ENCODE measurements at regions not wholly inside any gene's neighbourhood (a gene's known extent, or its start where the extent isn't known, plus 50 kb on each side); places are given as distances from the start of the nearest gene placed in this dataset.
"Not testable (repeated sequence)": the region's sequence is repeated elsewhere in the genome, so short reads cannot be mapped to it uniquely, and the experiment has no call there.

DNA sequence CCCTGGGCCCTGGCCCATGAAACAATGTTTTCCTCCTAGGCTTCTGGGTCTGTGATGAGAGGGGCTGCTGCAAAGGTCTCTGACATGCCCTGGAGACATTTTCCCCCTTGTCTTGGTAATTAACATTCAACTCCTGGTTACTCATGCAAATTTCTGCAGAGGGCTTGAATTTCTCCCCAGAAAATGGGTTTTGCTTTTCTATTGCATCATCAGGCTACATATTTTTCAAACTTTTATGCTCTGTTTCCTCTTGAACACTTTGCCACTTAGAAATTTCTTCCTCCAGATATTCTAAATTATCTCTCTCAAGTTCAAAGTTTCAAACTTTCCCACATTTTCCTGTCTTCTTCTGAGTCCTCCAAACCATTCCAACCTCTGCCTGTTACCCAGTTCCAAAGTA lies 98.2 kb upstream of the TCF21 start:
- not testable (repeated sequence) for DNase-seq (ENCODE audit: low read depth in 2 of 2)

DNA sequence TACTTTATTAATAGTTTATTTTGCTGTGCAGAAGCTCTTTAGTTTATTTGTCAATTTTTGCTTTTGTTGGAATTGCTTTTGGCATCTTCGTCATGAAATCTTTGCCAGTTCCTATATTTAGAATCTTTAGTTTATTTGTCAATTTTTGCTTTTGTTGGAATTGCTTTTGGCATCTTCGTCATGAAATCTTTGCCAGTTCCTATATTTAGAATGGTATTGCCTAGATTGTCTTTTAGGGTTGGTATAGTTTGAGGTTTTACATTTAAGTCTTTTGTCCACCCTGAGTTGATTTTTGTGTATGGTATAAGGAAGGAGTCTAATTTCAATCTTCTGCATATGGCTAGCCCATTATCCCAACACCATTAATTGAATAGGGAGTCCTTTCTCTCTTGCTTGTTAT lies 93.9 kb upstream of the TCF21 start:
- not testable (repeated sequence) for DNase-seq (ENCODE audit: low read depth in 2 of 2)

DNA sequence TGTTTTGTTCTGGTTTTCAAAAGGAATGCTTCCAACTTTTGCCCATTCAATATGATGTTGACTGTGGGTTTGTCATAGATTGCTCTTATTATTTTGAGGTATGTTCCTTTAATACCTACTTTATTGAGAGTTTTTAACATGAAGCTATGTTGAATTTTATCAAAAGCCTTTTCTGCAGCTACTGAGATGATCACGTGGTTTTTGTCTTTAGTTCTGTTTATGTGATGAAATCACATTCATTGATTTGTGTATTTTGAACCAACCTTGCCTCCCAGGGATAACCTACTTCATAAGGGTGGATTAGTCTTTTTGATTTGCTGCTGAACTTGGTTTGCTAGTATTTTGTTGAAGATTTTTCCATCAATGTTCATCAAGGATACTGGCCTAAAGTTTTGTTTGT lies 92.7 kb upstream of the TCF21 start:
- no peak for DNase-seq (ENCODE audit: low read depth in 2 of 2)

DNA sequence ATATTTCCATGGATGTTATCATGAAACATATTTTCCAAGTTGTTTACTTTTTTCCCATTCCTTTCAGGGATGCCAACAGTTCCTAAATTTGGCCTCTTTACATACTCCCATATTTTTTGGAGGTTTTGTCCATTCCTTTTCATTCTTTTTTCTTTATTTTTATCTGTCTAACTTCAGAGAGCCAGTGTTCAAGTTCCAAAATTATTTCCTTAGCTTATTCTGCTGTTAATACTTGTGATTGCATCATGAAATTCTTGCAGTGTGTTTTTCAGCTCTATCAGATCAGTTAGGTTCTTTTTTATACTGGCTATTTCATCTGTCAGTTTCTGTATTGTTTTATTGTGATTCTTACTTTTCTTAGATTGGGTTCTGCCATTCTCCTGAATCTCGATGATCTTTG lies 89.9 kb upstream of the TCF21 start:
- no peak for DNase-seq (ENCODE audit: low read depth in 2 of 2)

DNA sequence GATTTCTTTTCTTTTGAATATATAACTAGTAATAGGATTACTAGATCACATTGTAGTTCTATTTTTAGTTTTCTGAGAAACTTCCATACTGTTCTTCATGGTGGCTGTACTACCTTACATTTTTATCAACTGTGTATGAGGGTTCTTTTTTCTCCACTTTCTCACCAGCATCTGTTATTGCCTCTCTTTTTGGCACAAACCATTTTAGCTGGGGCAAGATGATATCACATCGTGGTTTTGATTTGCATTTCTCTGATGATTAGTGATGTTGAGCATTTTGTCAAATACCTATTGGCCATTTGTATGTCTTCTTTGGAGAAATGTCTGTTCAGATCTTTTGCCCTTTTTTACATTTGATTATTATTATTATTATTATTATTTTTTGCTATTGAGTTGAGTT lies 86.1 kb upstream of the TCF21 start:
- no peak for DNase-seq (ENCODE audit: low read depth in 2 of 2)

DNA sequence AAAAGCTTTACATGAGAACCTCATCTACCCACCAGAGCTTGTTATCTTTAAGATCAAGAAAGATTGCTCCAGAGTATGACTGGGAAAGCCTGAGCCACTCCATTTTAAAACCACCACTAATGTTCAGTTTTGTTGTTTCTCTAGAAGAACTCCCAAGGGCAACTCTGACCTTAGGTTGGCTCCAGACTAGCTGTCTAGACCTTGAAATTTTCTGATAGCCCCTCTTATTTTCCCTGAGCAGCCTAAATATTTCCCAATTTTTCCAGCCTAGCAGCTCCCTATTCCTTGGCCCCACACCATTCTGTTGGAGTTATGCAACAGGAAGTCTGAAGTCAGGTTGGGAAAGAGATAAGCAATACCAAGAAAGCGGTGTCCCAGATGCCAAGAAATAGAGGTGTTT lies 84.6 kb upstream of the TCF21 start:
- no peak for DNase-seq (ENCODE audit: low read depth in 2 of 2)

DNA sequence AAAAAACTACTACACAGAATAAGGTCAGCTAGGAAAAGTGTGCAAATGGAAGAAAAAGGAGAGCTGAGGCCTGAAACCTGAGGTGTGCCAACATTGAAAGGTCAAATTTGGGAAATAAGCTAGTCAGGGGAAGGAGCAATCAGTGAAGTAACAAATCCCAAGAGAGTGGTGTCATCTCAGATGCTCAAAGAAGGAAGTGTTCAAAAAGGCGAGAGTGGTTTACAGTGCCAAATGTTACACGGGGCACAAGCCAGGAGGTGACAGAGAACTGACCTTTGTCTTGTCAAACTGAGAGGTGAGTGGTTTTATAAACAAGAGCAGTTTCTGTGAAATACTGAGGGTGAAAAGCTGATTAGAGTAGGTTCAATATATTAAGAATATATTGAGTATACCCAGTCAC lies 83.0 kb upstream of the TCF21 start:
- DNase-seq (ENCODE audit: low read depth in 2 of 2): no peak

DNA sequence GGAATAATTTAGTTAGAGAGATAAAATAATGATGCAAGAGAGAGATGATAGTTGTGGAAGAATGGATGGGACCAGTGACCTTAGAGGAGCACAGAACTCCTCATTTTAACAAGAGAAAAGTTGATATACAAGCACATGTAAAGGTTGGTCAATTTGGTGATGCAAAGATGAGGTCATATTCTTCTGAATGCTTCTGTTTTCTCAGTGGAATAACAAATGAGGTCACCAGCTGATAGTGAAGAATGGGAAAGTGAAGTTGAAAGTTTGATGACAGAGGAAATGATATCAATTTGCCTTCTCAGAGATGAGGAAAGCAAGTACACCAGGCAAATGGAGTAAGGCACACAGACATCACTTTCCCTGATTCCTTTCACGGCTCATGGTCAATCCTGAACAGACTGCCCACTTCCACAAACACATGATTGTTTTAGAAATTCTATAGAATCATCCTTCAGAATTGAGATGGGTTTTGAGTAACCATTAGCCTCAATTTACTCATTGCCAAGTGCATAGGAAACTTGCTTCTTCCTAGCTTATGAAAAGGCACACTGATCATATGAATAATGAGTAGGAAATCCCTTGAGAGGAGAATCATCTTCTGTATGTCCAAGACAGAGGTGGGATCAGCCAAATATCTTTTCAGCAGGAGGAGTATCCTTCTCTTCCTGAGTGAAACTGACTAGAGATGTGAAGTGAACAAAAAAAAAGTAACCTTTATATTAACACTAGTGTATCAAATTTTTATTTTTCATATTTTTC lies 82.4 kb upstream of the TCF21 start:
- DNase-seq (ENCODE audit: low read depth in 2 of 2): no peak

DNA sequence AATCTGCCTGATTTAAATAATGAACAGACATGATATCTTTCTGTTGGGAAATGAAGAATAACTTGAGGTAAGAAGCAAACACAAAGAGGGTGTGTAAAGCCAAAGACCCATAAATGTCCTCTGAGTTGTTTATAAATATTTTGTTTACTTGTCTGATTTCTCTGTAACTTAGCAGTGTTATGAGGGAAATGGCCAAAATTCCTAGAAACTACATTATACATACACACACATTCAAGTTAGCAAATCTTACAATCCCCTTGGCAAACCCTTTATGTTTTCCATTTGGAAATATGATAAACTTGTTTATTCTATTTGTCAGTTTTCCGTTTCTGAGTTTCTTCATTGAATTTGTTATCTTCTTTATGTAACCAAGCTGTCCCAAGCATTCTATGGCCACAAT lies 81.4 kb upstream of the TCF21 start:
- DNase-seq (ENCODE audit: low read depth in 2 of 2): no peak

DNA sequence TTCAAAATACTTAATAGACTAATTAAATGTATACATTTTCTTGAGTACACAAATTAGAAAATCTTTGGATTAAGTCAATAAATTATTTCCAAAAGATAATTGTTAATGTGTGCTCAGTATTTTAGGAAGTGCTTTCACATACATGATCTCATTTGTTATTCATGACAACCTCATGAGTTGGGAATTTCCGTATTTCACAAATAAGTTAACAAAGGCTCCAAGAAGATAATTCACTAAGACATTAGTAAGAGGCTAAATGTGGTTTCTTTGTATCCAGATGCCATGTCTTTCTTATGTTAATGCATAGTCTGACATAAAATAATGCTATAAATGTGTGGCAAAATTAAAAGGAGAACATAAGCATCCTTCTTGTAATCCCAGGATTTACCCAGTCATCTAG lies 79.5 kb upstream of the TCF21 start:
- DNase-seq (ENCODE audit: low read depth in 2 of 2): no peak

DNA sequence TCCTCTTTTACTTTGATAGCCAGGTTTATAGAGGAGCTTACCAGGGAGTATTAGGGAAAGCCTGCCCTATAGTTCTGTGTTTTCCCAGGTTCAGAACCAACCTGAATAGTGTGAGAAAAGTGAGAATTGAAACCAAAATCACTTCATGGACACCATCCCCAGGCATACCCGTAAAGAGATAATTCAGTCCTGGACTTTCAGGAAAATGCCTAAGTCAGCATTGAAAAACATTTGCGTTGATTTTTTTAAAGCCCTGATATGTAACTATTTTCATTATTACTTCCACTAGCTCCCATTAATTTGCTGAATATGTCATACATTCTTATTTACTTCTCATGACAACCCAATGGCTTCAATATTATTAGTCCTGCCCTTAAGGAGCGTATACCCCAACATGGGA lies 77.4 kb upstream of the TCF21 start:
- DNase-seq (ENCODE audit: low read depth in 2 of 2): no peak

DNA sequence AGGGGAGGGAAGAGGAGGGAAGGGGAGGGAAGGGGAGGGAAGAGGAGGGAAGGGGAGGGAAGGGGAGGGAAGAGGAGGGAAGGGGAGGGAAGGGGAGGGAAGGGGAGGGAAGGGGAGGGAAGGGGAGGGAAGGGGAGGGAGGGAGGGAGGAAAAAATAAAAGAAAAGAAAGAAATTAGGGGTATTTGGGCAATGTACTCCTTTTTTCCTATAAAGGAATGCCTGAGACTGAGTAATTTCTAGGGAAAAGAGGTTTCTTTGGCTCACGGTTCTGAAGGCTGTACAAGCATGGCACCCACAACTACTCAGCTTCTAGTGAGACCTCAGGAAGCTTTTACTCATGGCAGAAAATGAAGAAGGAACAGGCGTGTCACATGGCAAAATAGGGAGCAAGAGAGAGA lies 76.5 kb upstream of the TCF21 start:
- DNase-seq (ENCODE audit: low read depth in 2 of 2): not testable (repeated sequence)

DNA sequence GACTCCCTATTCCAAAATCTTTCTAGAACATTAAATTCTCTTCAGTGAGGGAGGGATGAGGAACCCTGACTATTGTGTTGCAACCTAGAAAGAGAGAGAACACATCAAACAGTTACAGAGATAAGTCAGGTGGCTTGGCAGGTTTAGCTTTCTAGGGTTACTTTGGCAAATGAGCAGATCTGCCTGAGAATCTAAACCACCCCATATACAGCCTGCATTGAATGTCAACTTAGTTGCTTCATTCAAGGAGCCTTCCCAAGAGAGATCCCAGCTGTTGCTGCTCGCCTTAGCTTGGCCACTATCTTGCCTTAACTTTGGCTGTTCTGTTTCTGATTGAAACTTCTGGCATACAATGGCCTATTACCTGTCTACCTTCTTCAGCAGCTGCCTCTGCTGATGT lies 74.7 kb upstream of the TCF21 start:
- no peak for DNase-seq (ENCODE audit: low read depth in 2 of 2)

DNA sequence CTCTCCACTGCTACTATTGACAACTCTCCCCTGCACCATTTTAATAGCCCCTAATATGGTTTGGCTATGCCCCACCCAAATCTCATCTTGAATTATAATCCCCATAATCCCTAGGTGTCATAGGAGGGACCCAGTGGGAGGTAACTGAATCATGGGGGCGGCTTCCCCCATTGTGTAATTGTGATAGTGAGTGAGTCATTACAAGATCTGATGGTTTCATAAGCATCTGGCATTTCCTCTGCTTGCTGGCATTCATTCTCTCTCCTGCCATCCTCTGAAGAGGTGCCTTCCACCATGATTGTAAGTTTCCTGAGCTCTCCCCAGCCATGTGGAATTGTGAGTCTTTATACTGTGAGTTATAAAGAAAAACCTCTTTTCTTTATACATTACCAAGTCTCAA lies 74.1 kb upstream of the TCF21 start:
- DNase-seq (ENCODE audit: low read depth in 2 of 2): no peak

DNA sequence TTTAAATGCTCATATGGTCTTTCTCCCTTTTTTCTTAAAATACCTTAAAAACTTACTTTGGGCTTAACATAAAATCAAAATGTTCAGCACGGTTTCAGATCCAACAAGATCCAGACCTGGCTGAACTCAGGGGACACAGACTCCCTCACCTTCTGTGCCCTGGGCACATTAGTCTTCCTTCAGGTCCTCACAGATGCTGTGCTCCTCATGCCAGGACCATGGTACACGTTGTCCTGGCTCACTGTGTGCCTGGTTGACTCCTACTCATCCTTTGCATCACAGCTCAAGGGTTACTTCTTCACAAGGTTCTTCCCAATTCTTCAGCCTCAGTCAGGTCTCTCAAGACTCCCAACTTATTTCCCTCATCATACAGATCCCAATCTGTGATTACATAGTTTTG lies 73.6 kb upstream of the TCF21 start:
- no peak for DNase-seq (ENCODE audit: low read depth in 2 of 2)

DNA sequence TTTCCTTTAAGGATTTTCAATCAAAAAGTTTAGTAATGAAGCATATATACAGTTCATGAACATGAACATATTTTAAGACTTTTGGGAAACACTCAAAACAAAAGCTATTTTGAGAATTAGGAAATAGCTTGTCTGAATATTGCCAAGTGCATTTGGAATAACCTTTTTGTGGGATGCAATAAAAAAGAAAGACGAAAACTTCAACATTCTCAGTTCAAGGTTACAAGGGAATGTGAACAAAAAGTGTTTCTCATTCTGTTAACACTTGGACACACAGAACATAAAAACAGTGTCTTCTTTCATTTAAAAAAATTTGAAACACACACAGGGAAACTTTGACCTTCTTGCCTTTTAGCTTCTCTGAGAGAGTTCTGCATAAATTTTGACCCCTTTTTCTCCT lies 72.7 kb upstream of the TCF21 start:
- DNase-seq (ENCODE audit: low read depth in 2 of 2): no peak

DNA sequence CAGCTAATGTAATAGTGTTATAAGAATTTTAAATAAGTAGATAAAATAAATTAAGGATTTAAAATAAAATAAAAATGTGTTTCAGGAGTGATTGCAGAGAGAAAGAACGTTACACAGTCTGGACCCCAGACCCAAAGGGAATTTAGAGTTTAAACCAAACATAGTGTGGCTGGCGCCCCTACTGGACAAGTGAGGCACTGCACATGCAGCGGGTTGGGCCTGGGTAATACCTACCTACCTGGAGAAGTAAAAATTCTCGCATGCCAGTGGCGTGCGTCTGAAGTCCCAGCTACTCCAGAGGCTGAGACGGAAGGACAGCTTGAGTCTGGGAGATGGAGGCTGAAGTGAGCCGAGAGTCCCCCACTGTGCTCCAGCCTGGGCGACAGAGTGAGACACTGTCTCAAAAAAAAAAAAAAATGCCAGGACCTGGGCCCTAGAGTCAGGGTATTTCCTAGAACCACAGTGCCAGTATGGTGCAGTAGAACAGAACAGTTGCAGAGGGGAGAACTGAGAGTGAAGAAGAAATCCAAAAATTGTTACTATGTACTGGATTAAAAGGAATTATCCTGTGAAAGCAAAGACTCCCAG lies 71.4 kb upstream of the TCF21 start:
- DNase-seq (ENCODE audit: low read depth in 2 of 2): peak; percentile 5 to 37

DNA sequence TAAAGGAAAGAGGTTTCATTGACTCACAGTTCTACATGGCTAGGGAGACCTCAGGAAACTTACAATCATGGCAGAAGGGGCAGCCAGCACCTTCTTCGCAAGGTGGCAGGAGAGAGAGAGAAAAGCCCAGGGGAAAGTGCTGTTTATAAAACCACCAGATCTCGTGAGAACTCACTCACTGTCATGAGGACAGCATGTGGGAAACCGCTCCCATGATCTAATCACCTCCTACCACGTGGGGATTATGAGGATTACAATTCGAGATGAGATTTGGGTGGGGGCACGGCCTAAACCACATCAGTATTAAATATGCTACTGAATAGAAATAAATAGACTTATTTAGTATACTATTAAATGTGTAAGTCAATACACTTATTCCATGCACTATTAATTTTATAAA lies 70.6 kb upstream of the TCF21 start:
- DNase-seq (ENCODE audit: low read depth in 2 of 2): no peak

DNA sequence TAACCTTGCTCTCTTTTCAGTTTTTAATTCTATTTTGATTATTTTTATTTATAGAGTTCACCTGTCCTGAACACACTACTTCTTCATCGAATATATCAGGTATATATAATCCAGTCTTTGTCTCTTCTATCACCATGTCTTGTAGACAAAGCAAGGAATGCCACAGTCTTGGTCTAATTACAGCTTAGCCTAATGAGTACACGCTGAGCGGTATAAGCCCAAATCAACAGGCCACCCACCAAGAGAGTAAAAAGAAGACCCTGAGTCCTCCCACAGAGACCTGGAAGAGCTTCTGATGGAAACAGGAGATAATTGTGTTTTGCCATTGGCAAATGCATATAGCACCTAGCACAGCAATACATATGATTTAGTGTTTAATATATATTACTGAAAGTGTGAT lies 68.7 kb upstream of the TCF21 start:
- no peak for DNase-seq (ENCODE audit: low read depth in 2 of 2)

DNA sequence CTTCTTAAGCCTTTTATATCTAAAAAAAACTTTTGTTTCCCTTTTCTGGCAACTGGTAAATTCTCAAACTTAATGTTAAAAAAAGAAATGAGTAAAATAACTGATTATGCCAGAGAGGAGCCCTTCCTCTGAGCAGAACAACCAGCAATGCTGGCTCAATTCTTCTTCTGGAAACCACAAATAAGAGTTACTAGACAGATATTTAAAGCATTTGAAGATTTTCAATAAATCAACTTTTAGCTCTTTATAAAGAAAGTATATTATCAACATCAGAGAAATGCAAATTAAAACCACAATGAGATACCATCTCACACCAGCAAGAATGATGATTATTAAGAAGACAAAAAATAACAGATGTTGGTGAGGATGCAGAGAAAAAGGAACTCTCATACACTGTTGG lies 61.1 kb upstream of the TCF21 start:
- no peak for DNase-seq (ENCODE audit: low read depth in 2 of 2)

DNA sequence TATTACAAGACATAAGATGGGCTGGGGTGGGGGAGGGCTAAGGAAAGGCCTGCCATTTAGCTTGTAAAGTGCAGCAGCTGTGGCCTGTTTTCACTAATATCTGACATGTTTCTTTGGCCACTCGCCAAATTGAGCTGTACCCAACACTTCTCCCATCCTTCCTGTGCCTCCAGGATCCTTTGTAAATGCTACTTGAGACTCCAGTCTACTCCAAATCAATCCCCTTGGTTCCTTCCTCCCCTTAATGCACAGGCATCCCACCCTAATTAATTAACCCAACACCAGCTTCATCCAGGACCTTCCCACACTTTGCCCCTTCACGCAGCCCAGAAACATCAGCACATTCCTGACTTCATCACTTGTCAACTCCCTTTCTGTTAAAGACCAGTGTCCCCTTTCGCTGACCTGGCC lies 55.0 kb upstream of the TCF21 start:
- DNase-seq (ENCODE audit: low read depth in 2 of 2): no peak

DNA sequence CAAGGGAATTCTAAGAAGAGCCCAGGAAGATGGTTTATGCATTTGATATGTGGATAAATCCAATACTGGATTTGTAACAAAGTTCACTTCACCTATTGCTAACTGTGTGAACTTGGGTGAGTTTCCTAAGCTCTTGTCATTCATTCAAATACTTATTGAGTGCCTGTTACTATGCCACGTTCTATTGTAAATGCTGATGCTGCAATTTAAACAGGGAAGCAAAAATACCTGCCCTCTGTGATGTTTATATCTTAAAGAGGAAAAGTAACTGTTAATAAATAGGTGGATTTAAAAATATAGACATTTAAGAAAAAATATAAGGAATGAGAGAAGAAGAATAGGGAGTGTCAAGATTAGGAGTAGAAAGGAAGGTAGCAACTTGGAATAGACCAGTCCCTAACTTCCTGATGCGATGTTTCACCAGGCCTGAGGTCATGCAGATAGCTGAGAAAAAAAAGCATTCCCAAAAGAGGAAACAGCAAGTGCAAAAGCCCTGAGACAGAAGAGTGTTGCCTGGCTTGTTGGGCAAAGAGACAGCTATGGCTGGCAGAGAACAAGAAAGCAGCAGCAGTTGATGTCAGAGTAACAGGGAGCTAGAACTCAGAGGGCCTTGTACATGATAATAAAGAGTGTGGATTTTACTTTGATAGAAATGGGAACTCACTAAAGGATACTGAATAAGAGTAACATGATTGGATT lies 54.3 kb upstream of the TCF21 start:
- DNase-seq (ENCODE audit: low read depth in 2 of 2): no peak

DNA sequence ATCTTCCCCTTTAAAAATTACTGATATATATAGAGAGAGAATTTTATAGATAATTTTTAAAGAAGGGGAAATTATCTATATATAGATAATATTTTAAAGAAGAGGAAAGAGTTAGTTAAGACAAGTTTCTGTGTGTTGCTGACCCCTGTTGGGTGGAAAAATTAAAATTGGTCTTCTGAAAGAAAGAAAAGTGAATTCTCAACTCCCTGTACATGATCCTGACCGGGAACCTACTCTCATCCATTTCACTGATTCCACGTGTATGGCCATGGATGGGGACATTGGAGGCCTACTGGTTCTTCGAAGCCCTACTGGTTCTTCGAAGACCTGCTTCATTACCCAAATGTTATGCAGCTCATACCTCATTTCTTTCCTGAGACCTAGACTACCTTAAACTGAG lies 53.0 kb upstream of the TCF21 start:
- no peak for DNase-seq (ENCODE audit: low read depth in 2 of 2)
